GM12872 (cell line): ENCODE measurements at regions not wholly inside any gene's neighbourhood (a gene's known extent, or its start where the extent isn't known, plus 50 kb on each side); places are given as distances from the start of the nearest gene placed in this dataset.

ENCODE experiments used
- TF ChIP-seq, protein P1 (sequence below): IDR thresholded peaks from 3 replicates; pipeline ENCODE4 v1.5.1; 2011; ENCODE audit warnings: low read depth, mild to moderate bottlenecking, low read length, moderate library complexity; ENCODE audit not compliant: insufficient read depth

DNA sequence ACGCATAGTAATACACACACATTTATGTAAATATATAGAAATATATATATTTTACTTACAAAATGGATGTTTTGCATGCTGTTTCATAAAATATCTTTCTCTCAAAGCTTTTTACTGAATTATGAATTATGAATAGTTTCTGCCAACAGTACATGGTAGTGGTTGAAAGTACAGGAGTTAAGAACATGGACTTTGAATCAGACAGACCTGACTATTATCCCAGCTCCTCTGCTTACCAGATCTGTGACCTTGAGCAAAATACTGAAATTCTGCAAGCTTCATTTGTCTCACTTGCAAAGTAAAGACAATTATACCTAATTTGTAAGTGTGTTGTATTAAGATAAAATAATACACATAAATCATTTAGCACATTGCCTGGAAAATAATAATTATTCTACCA lies 459.5 kb downstream of the EPM2A start:
- TF ChIP-seq, protein P1, sequence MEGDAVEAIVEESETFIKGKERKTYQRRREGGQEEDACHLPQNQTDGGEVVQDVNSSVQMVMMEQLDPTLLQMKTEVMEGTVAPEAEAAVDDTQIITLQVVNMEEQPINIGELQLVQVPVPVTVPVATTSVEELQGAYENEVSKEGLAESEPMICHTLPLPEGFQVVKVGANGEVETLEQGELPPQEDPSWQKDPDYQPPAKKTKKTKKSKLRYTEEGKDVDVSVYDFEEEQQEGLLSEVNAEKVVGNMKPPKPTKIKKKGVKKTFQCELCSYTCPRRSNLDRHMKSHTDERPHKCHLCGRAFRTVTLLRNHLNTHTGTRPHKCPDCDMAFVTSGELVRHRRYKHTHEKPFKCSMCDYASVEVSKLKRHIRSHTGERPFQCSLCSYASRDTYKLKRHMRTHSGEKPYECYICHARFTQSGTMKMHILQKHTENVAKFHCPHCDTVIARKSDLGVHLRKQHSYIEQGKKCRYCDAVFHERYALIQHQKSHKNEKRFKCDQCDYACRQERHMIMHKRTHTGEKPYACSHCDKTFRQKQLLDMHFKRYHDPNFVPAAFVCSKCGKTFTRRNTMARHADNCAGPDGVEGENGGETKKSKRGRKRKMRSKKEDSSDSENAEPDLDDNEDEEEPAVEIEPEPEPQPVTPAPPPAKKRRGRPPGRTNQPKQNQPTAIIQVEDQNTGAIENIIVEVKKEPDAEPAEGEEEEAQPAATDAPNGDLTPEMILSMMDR, result no peak

- TF ChIP-seq, protein P1, result no peak
Observed at GRCh38 chr6:145276756-145277155, 458.6 kb downstream of the EPM2A start.

- TF ChIP-seq, protein P1, result no peak
Observed at GRCh38 chr6:145277358-145278086, 457.8 kb downstream of the EPM2A start.

- TF ChIP-seq, protein P1, result no peak
Observed at GRCh38 chr6:145278163-145278807, 457.0 kb downstream of the EPM2A start.

DNA sequence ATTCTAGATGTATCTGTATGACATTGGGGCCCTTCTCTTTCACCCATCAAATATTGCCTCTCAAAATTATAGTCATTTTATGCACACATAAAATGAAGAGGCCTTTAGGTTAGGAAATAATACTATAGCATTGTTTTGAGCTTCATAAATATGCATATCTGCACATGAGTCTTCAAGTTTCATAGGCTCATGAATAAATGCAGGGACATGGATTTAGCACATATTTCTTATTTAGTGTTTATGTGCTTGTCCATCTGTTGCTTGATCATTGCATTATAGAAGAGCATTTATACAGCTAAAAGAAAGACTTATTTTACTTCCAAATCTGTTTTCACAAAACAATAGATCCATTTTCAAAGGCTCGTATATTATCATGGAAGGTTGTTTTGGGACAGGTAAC lies 455.8 kb downstream of the EPM2A start:
- TF ChIP-seq, protein P1, result no peak

DNA sequence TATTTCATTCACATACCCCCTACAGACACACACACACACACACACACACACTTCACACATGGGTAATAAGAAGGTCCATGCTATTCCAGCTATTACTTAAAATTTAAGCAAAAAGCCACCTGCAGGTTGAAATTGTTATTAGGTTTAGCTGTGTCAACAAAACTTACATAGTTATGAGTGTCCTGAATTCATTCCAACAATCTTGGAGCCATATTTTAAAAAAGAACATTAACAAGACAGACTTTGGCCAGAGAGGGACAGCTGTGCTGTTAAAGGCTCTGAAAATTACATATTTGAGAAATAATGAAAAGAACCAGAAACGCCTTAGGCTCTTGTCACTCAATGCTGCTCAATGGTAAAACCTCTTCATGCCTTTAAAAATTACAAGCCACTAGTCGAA lies 455.3 kb downstream of the EPM2A start:
- TF ChIP-seq, protein P1, result no peak

DNA sequence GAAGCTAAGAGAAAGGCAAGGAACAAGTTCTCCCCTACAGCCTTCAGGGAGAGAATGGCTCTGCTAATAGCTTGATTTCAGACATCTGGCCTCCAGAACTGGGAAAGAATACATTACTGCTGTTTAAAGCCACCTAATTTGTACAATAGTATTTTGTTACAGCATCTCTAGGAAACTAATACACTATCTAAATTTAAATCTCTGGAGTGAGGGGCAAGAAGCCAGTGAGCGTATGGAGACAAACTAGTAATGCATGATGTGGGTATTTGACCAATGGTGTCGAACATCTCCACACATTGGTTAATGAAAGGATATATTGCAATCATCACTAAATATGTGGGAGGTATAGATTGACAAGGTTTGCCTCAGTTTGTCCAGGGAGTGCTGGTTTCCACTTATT lies 451.5 kb downstream of the EPM2A start:
- TF ChIP-seq, protein P1, result no peak
